PC-9 (cell line): ENCODE measurements at regions not wholly inside any gene's neighbourhood (a gene's known extent, or its start where the extent isn't known, plus 50 kb on each side); places are given as distances from the start of the nearest gene placed in this dataset.

Experiments used
- BruUV-seq: library from RNA; stranded (reverse); fragments of 400-500 nt; replicated peaks from 2 replicates; lab custom pipeline; 2021; lab: Mats Ljungman, UMichigan
- CTCF ChIA-PET: fragments of 300-600 bp; sonication (Branson Sonifier 250); formaldehyde crosslinking; loops from one replicate; lab custom pipeline; 2022; ENCODE audit warnings: antibody characterized with exemption; lab: Charles Lee
- POLR2A ChIA-PET: fragments of 300-600 bp; sonication (Branson Sonifier 250); formaldehyde crosslinking; loops from one replicate; lab custom pipeline; 2022; ENCODE audit warnings: antibody characterized with exemption; ENCODE audit not compliant: unreplicated experiment; lab: Charles Lee
- DNase-seq, 2 experiments: peaks; one replicate each; pipeline versions ENCODE4 v3.0.0 to v3.0.0-alpha.2; 2015 to 2022; ENCODE audit warnings: mixed read lengths in 1 of 2
- H2AFZ ChIP-seq: fragments of 200-600 bp; sonication (generic); 2 replicates; pipeline ENCODE4 v1.8.1; 2017; ENCODE audit warnings: antibody characterized with exemption
- H3F3A ChIP-seq: fragments of 200-600 bp; sonication (generic); 2 replicates; pipeline ENCODE4 v1.8.1; 2017; ENCODE audit warnings: antibody characterized with exemption, mild to moderate bottlenecking, low read depth; ENCODE audit not compliant: insufficient read depth
- H3K27ac ChIP-seq: fragments of 200-600 bp; sonication (generic); 2 replicates; pipeline ENCODE4 v1.6.1; 2016; ENCODE audit warnings: mixed run types
- H3K27me3 ChIP-seq: fragments of 200-600 bp; sonication (generic); 2 replicates; pipeline ENCODE4 v1.6.1; 2016; ENCODE audit warnings: low read depth, mixed run types; ENCODE audit not compliant: insufficient read depth
- H3K36me3 ChIP-seq: fragments of 200-600 bp; sonication (generic); 2 replicates; pipeline ENCODE4 v1.6.1; 2016; ENCODE audit warnings: low read depth, mixed run types
- H3K4me1 ChIP-seq: fragments of 200-600 bp; sonication (generic); replicated peaks from 2 replicates; pipeline ENCODE4 v1.6.1; 2016; ENCODE audit warnings: mixed run types; ENCODE audit not compliant: insufficient read depth
- H3K4me2 ChIP-seq: fragments of 200-600 bp; sonication (generic); 2 replicates; pipeline ENCODE4 v1.6.1; 2017; ENCODE audit warnings: mixed run types
- H3K4me3 ChIP-seq: fragments of 200-600 bp; sonication (generic); 2 replicates; pipeline ENCODE4 v1.6.1; 2016; ENCODE audit warnings: mixed run types
- H3K79me2 ChIP-seq: fragments of 200-600 bp; sonication (generic); 2 replicates; pipeline ENCODE4 v1.6.1; 2017; ENCODE audit warnings: low read depth, mixed run types
- H3K9me2 ChIP-seq: fragments of 200-600 bp; sonication (generic); 2 replicates; pipeline ENCODE4 v1.8.1; 2017; ENCODE audit warnings: mild to moderate bottlenecking; ENCODE audit not compliant: insufficient read depth
- H3K9me3 ChIP-seq: fragments of 200-600 bp; sonication (generic); 2 replicates; pipeline ENCODE4 v1.8.1; 2016; ENCODE audit warnings: low read depth; ENCODE audit not compliant: insufficient read depth
- H4K20me1 ChIP-seq: fragments of 200-600 bp; sonication (generic); 2 replicates; pipeline ENCODE4 v1.8.1; 2017; ENCODE audit not compliant: insufficient read depth
- EZH2 ChIP-seq: fragments of 200-600 bp; sonication (generic); IDR thresholded peaks from 2 replicates; pipeline ENCODE4 v1.8.0; 2017; ENCODE audit warnings: antibody characterized with exemption, low read depth
- intact Hi-C: fragments of 100-400 bp; cut with micrococcal nuclease; formaldehyde crosslinking; loops from one replicate; pipeline ENCODE4 v1.10.0; 2022; ENCODE audit not compliant: unreplicated experiment
- TF ChIP-seq, protein P1 (sequence below): fragments of 200-600 bp; sonication (generic); conservative IDR thresholded peaks from 2 replicates; pipeline ENCODE4 v1.6.1; 2017; ENCODE audit warnings: mixed run types, antibody characterized with exemption, mild to moderate bottlenecking, moderate library complexity

DNA sequence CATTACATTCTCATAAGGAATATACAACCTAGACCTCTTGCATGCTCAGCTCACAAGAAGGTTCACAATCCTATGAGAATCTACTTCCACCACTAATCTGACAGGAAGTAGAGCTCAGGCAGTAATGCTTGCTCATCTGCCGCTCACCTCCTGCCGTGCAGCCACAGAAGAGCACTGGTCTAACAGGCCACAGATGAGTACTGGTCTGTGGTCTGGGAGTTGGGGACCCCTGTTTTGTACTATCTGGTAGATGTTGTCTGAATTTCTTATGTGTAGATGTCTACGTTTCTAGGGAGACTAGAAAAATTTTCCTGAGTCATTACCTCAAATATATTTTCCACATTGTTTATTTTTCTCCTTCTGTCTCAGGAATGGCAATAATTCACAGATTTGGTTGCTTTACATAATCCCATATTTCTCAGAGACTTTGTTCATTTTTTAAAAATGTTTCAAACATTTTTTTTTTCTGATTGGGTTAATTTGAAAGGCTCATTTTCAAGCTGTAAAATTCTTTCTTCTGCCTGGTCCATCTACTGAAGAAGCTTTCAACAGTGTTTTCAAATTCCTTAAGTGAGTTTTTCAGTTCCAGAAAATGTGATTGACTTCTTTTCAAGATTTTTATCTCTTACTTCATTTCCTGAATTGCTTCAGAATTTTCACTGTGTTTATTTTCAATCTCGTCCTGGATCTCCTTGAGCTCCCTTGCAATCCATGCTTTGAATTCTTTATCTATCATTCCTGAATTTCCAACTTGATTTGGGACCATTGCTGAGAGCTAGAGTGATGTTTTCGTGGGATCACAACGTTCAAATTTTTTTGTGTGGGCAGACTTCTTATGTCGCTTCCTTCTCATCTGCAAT, 1322.2 kb downstream of the PCDH9 start:
- intact Hi-C loops, result no loop called here
- Histone ChIP-seq H3K79me2 (no peaks in the 10 kb centered on the region), H3K9me3 (no peaks in the 10 kb centered on the region; the same call in 1 of the 2 replicates), H3K27ac (no peak overlapping the region), H3F3A (peaks cover 2% of the 10 kb centered on the region), H2AFZ (no peak overlapping the region), H3K9me2 (no peaks in the 10 kb centered on the region), H3K4me1 (peaks cover 3% of the 10 kb centered on the region), H3K36me3 (no peaks in the 10 kb centered on the region), H3K27me3 (no peaks in the 10 kb centered on the region), H3K4me3 (no peak overlapping the region), H4K20me1 (no peaks in the 10 kb centered on the region), H3K4me2 (no peak overlapping the region)
- no TSS peak for BruUV-seq
- no peak for TF ChIP-seq EZH2
- TF ChIP-seq, protein P1, sequence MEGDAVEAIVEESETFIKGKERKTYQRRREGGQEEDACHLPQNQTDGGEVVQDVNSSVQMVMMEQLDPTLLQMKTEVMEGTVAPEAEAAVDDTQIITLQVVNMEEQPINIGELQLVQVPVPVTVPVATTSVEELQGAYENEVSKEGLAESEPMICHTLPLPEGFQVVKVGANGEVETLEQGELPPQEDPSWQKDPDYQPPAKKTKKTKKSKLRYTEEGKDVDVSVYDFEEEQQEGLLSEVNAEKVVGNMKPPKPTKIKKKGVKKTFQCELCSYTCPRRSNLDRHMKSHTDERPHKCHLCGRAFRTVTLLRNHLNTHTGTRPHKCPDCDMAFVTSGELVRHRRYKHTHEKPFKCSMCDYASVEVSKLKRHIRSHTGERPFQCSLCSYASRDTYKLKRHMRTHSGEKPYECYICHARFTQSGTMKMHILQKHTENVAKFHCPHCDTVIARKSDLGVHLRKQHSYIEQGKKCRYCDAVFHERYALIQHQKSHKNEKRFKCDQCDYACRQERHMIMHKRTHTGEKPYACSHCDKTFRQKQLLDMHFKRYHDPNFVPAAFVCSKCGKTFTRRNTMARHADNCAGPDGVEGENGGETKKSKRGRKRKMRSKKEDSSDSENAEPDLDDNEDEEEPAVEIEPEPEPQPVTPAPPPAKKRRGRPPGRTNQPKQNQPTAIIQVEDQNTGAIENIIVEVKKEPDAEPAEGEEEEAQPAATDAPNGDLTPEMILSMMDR, result no peak
- ChIA-PET POLR2A (no interaction called here), CTCF (no interaction called here)
- DNase-seq, result no peak

DNA sequence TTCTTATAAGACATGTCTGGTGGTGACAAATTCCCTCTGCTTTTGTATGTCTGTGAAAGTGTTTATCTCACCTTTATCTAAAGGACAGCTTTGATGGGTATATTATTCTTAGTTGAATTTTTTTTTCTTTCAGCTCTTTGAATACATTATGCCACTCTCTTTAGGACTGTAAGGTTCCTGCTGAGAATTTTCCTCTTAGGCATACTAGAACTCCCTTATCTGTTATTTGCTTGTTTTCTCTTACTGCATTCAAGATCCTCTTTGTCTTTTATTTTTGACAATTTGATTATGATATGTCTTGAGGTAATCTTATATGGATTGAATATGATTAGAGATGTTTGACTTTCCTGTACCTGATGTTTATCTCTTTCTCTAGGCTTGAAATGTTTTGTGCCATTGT, 1328.4 kb downstream of the PCDH9 start:
- no peak overlapping the region for H3K4me3 ChIP-seq
- H2AFZ ChIP-seq, result no peak overlapping the region
- H3K79me2 ChIP-seq, result no peaks in the 10 kb centered on the region
- intact Hi-C loops, result no loop called here
- H3K27me3 ChIP-seq, result no peaks in the 10 kb centered on the region
- H3K4me2 ChIP-seq, result no peak overlapping the region
- no peaks in the 10 kb centered on the region for H3K9me2 ChIP-seq
- ChIA-PET CTCF (no interaction called here), POLR2A (no interaction called here)
- no peaks in the 10 kb centered on the region; the same call in 1 of the 2 replicates for H3K9me3 ChIP-seq
- H3F3A ChIP-seq, result no peaks in the 10 kb centered on the region
- H3K36me3 ChIP-seq, result no peaks in the 10 kb centered on the region
- TF ChIP-seq, protein P1, result no peak
- TF ChIP-seq EZH2, result no peak
- no peaks in the 10 kb centered on the region for H3K4me1 ChIP-seq
- BruUV-seq, result no TSS peak
- no peak overlapping the region for H3K27ac ChIP-seq
- DNase-seq, result no peak
- no peaks in the 10 kb centered on the region for H4K20me1 ChIP-seq

DNA sequence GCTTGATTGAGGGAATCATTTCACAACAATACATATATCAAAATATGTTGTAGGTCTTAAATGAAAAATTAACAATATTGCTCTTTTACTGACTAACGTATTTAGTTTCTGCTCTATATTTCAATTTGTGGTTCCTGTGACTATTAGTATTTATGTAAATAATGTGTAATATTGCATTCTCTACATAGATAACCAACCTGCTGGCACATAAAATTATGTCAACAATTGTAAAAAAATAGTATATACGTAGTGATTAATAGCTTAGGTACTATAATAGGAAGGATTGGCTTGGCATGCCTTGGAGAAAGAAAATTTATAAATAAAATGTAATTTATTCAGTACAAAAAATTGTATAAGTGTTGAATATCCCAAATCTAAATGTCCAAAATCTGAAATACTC, 1336.1 kb downstream of the PCDH9 start:
- no peaks in the 10 kb centered on the region for H3K9me2 ChIP-seq
- H3K79me2 ChIP-seq, result no peaks in the 10 kb centered on the region
- H3K27me3 ChIP-seq, result no peaks in the 10 kb centered on the region
- H3K4me1 ChIP-seq, result no peaks in the 10 kb centered on the region
- no peak for DNase-seq
- intact Hi-C loops, result no loop called here
- no peaks in the 10 kb centered on the region for H4K20me1 ChIP-seq
- no peak overlapping the region for H3K4me3 ChIP-seq
- no peak overlapping the region for H2AFZ ChIP-seq
- ChIA-PET POLR2A (no interaction called here), CTCF (no interaction called here)
- no peaks in the 10 kb centered on the region for H3K9me3 ChIP-seq
- no TSS peak for BruUV-seq
- no peak overlapping the region for H3K4me2 ChIP-seq
- no peaks in the 10 kb centered on the region for H3K36me3 ChIP-seq
- H3K27ac ChIP-seq, result no peak overlapping the region
- no peaks in the 10 kb centered on the region for H3F3A ChIP-seq
- TF ChIP-seq EZH2, result no peak
- TF ChIP-seq, protein P1, result no peak
